ENCODE measurements at regions not wholly inside any gene's neighbourhood (a gene's known extent, or its start where the extent isn't known, plus 50 kb on each side); places are given as distances from the start of the nearest gene placed in this dataset.

- no peak for DNase-seq (ENCODE audit: low read depth, low spot score)
Measured at GRCh38 chr17:34125921-34126320, 129.2 kb upstream of the CCL2 start.

- DNase-seq (ENCODE audit: low read depth, low spot score): no peak
Measured at GRCh38 chr17:34126496-34126895, 128.6 kb upstream of the CCL2 start.

- no peak for DNase-seq (ENCODE audit: low read depth, low spot score)
Measured at GRCh38 chr17:34126965-34127364, 128.1 kb upstream of the CCL2 start.

GRCh38 chr17:34130544-34130943 lies 124.5 kb upstream of the CCL2 start:
- no peak for DNase-seq (ENCODE audit: low read depth, low spot score)

- no peak for DNase-seq (ENCODE audit: low read depth, low spot score)
Measured at GRCh38 chr17:34131386-34131785, 123.7 kb upstream of the CCL2 start.

- no peak for DNase-seq (ENCODE audit: low read depth, low spot score)
Measured at GRCh38 chr17:34133350-34133749, 121.7 kb upstream of the CCL2 start.

- DNase-seq (ENCODE audit: low read depth, low spot score): no peak
Measured at GRCh38 chr17:34135841-34136240, 119.2 kb upstream of the CCL2 start.

- DNase-seq (ENCODE audit: low read depth, low spot score): no peak
Measured at GRCh38 chr17:34140006-34140405, 115.1 kb upstream of the CCL2 start.

- no peak for DNase-seq (ENCODE audit: low read depth, low spot score)
Measured at GRCh38 chr17:34141590-34141989, 113.5 kb upstream of the CCL2 start.

GRCh38 chr17:34143430-34143829 lies 111.7 kb upstream of the CCL2 start:
- DNase-seq (ENCODE audit: low read depth, low spot score): no peak

GRCh38 chr17:34146440-34147043 lies 108.5 kb upstream of the CCL2 start:
- DNase-seq (ENCODE audit: low read depth, low spot score): no peak

- DNase-seq (ENCODE audit: low read depth, low spot score): no peak
Measured at GRCh38 chr17:34151102-34151501, 104.0 kb upstream of the CCL2 start.

GRCh38 chr17:34153991-34154390 lies 101.1 kb upstream of the CCL2 start:
- DNase-seq (ENCODE audit: low read depth, low spot score): no peak

- no peak for DNase-seq (ENCODE audit: low read depth, low spot score)
Measured at GRCh38 chr17:34154961-34155730, 99.9 kb upstream of the CCL2 start.

- DNase-seq (ENCODE audit: low read depth, low spot score): no peak
Measured at GRCh38 chr17:34155947-34156346, 99.1 kb upstream of the CCL2 start.

- no peak for DNase-seq (ENCODE audit: low read depth, low spot score)
Measured at GRCh38 chr17:34156401-34156740, 98.7 kb upstream of the CCL2 start.

GRCh38 chr17:34156741-34157589 lies 98.1 kb upstream of the CCL2 start:
- no peak for DNase-seq (ENCODE audit: low read depth, low spot score)

GRCh38 chr17:34161690-34162089 lies 93.4 kb upstream of the CCL2 start:
- DNase-seq (ENCODE audit: low read depth, low spot score): no peak

- no peak for DNase-seq (ENCODE audit: low read depth, low spot score)
Measured at GRCh38 chr17:34163123-34163522, 92.0 kb upstream of the CCL2 start.

GRCh38 chr17:34163646-34164045 lies 91.4 kb upstream of the CCL2 start:
- DNase-seq (ENCODE audit: low read depth, low spot score): no peak

- no peak for DNase-seq (ENCODE audit: low read depth, low spot score)
Measured at GRCh38 chr17:34164837-34165236, 90.2 kb upstream of the CCL2 start.

- DNase-seq (ENCODE audit: low read depth, low spot score): no peak
Measured at GRCh38 chr17:34166352-34166751, 88.7 kb upstream of the CCL2 start.

GRCh38 chr17:34167354-34167753 lies 87.7 kb upstream of the CCL2 start:
- DNase-seq (ENCODE audit: low read depth, low spot score): no peak

Data from pulmonary artery endothelial cell (primary cell).